NCI-H510A treated with DMSO at 0.1 percent for 48 hours (cell line): ENCODE measurements at regions not wholly inside any gene's neighbourhood (a gene's known extent, or its start where the extent isn't known, plus 50 kb on each side); places are given as distances from the start of the nearest gene placed in this dataset.
"Not testable (repeated sequence)": the region's sequence is repeated elsewhere in the genome, so short reads cannot be mapped to it uniquely, and the experiment has no call there.

Experiments
- DNase-seq: peaks from one replicate; lab custom pipeline; 2025; lab: John Stamatoyannopoulos, UW

DNA sequence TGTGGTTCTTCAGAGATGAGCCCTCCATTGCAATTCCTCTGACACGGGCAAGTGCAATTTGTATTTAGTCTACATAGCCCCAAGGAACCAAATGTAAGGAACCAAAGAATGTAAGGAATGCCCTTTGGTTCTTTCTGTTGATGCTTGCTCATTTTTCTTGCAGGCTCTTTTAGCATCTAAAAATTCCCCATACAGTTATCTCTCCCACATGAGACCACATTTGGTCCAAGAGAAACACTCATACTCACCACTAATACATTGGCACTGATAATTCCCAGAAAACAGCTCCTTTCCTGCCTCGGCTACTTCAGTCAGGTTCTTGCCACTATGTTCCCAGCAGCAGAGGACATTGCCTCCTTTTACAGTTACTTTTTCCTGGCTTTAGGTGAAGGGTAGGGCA lies 332.6 kb downstream of the AEBP2 start:
- no peak for DNase-seq

DNA sequence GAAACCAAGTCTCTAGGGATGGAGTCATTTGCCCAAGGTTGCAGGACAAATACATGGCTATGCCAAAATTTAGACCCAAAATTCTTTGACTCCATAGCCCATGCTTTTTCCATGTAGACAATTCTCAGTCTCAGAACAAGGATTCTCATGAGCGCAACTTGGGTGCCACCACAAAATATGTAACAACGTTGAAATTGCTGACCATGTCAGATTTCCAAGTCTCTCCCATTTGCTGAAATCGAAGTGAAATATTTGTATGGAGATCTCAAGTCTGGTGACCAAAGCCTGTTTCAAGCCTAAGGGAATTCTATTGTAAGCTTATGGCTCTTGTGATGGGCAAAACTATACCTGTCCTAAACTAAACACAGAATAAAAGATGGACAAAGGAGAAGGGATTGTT lies 333.5 kb downstream of the AEBP2 start:
- no peak for DNase-seq

DNA sequence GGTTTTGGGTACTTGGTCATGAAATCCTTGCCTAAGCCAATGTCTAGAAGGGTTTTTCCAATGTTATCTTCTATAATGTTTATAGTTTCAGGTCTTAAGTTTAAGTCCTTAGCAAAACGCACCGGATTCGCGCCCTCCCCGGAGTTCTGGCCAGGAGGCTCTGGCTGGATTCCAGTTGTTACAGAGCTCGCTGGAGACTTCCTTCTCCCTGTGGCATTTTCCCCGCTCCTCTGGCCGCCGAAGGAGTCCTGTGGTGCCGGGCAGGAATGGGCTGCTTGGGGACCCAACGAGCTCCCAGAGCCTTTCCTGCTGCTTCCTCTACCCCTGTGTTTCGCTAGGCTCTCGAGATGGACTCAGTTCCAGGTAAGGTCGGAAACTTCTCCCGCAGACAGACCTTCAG lies 335.9 kb downstream of the AEBP2 start:
- no peak for DNase-seq

DNA sequence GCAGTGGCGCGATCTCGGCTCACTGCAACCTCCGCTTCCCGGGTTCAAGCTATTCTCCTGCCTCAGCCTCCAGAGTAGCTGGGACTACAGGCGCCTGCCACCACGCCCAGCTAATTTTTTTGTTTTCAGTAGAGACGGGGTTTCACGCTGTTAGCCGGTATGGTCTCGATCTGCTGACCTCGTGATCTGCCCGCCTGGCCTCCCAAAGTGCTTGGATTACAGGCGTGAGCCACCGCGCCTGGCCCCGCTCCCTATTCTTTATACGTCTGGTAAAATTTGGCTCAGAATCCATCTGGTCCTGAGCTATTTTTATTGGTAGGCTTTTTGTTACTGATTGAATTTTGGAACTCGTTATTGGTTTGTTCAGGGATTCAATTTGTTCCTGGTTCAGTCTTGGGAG lies 336.7 kb downstream of the AEBP2 start:
- DNase-seq, result not testable (repeated sequence)

DNA sequence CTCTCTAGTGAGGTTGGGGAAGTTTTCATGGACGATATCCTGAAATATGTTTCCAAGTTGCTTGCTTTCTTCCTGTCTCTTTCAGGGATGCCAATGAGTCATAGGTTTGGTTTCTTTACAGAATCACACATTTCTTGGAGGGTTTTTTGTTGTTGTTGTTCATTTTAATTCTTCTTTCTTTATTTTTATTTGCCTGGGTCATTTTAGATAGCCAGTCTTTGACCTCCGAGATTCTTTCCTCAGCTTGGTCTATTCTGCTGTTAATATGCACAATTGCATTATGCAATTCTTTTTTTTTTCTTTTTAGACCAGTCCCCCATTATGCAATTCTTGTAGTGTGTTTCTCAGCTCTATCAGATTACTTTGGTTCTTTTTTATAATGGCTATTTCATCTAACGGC lies 338.9 kb downstream of the AEBP2 start:
- DNase-seq, result no peak

DNA sequence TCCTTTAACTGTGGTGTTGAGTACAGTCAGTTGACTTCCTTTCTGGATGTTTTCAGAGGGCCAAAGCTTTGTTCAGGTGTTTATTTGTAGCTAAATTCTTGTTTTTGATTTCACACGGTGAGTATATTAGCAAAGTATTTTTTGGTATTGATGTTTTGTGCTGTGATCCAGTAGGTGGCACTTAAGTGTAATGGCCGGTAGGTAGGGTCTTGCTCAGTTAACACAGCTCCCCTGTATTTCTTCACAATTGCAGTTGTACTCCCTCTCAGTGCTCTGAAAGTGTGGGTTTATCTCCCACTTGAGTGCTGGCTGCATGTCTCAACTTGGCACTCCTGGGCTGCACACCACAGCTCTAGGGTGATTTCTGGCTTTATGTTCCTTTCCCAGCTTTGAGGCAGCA lies 339.5 kb downstream of the AEBP2 start:
- no peak for DNase-seq

DNA sequence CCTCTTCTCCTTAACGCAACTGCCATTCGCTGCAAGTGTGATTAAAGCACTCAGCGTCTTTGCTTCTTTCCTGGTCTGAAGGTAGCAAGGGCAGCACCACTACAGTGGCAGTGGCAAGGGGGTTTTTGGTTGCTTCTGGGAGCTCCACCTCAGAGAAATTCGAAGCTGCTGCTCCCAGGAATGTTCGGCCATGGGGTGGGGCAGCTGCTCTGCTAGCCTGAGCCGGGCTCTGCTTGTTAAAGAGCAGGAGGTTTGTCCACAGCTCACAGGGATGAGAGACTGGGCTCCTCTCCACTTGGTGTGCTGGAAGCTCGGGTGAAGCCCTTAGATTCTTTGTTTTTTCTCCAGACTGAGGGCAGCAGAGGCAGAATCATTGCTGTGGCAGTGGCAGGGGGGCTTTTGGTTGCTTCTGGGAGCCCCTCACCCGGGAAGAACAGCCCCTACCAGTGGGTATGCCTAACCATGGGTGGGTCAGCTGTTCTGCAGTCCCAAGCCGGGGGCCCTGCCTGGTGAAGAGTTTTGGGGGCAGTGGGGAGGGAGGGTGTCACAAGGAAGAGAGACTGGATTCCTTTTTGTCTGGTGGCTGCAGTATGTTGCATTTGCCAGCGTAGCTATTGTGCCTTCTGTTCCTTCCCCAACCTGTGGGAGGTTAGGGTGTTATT lies 340.2 kb downstream of the AEBP2 start:
- no peak for DNase-seq

DNA sequence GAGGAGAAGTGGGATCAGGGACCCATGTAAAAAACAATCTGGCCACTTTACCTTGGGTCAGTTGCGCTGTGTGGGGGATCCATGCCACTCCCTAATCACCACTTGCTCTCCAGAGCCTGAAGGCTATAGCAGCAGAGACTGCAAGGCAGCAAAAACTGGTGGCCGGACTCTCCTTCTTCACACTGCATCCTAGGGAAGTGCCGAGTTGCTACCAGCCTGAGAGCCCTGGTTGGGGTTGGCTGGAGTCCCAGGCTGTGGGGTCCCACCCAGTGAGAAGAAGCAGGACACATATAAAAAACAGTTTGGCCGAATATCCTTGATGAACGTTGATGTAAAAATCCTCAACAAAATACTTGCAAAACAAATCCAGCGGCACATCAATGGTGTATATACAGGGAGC lies 341.2 kb downstream of the AEBP2 start:
- DNase-seq, result no peak

DNA sequence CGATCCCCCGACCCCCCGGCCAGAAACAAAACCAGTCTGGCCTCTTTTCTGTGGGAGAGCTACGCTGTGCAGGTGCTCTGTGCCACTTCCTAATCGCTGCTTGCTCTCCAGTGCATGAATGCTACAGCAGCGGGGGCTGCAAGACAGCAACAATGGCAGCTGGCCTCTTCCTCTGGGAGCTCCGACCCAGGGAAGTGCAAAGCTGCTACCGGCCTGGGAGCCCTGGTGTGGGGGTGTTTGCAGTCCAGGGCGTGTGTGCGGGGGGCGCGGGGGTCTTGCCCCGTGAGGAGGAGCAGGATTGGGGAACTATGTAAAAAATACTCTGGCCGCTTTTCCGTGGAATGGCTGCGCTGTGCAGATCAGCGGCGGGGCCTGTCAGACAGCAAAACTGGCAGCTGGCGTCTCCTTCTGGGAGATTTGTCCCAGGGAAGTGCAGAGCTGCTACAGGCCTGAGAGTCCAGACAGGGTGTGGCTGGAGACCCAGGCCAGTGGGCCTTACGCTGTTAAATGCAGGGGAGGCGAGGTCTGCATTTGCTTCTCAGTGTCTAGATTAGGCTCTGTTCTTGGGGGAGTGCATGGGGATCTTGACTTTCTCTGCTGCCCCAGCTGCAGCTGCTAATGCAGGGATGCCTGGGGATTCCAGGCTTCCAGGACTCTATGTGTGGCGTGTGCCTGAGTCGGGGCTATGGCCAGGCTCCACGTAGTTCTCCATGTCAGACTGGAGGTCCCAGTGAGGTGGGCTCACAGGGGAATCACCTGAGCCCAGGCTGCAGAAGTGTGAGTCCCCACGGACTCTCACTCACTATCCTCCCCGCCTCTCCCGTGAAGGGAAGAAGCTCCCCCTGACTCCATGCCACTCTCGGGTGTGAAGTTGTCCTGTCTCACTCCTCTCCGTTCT lies 344.5 kb downstream of the AEBP2 start:
- DNase-seq, result peak; percentile 52

DNA sequence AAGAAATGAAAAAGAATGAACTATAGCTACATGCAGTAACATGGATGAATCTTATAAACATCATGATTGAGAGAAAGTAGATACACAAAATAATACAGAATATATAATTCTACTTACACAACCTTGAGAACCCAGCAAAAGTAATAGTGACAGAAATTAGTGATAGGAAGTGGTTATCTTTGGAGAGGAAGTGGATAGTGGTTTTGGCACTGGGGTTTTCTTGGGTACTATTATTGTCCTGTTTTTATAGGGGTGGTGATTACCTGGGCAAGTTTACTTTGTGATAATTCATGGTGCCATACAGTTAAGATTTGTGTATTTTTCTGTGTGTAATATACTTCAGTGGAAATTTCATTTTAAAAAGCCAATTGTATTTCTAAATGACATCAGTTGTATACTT lies 352.7 kb downstream of the AEBP2 start:
- no peak for DNase-seq

DNA sequence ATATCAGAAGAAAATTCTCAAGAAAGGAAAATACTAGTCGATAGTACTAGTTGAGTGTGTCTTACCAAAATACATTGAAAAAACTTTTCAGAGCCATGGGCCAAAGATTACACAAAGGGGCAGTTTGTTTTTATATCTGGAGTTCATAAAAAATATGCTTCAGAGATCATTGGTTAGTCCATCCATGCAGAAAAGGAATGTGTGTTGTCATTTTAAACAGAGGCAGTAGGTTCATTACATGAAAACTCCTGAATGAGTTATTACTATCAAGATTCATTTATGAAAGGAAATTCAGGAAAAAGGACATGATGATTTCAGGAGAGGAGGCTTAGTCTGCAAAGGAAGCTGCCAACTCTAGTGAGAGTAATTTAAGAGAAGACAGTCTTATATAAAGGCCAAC lies 354.8 kb downstream of the AEBP2 start:
- no peak for DNase-seq

DNA sequence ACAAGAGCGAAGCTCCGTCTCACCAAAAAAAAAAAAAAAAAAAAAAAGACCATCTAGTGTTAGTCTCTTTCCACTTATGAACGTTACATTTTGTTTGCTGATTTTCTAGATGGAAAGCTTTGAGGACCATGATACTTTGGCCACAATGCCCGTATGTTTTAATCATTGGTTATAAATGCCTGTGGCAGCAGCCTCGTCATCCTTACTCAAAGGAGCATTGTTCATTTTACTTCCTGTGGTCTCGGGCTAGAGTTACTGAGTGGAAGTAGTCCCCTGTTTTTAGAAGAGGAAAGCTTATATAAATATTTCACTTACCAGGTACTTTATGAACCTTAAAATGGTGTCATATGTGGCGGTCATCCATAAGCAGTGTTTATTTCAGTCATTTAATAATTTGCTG lies 359.9 kb downstream of the AEBP2 start:
- DNase-seq, result no peak

DNA sequence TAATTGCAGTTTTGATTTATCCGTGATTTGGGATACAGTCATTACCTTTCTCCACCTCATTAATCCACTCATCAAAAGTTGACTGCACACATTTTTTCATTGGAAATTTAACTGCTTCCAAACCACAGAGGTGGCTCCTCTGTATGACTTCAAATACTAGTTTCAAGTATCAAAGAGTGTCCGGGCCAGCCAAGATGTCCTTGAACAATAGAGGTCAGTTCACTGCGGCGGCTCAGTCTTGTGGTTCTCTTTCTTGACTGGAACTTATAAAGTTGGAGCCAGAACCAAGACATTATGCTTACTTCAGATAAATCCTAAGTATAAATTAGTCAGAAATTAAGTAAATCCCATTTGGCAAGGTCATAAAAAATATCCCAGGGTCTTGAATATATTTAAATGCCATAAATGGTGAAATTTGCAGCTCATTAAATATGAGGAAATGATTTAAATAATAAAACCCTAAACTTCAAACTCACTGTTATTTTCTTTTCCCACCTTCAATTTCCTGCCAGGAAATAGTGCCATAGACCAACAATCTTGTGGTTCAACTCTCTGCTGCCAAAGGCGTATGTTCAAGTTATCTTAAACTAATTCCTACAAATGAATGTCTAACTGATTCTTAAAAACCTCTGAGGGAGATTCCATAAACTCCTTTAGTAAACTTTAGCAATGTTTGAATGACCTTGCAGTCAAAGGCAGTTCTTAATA lies 360.8 kb downstream of the AEBP2 start:
- DNase-seq, result no peak

DNA sequence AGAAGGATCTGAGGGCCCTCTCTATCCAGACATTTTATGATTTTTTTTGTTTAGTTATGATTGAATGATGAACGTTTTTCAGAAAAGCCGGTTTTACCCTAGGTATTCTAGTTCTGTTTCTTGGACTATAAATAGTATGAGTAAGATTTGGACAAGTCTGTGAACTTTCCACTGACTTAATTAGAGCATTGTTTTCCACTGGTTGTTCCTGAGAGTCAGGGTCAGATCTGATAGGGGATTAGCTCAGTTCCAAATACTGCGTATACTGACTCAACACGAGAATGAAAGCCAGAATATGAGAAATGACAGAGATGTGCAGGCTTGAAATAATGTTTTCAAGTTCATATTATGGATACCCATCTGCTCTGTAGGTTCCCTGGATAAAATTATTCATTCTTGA lies 361.6 kb downstream of the AEBP2 start:
- no peak for DNase-seq

DNA sequence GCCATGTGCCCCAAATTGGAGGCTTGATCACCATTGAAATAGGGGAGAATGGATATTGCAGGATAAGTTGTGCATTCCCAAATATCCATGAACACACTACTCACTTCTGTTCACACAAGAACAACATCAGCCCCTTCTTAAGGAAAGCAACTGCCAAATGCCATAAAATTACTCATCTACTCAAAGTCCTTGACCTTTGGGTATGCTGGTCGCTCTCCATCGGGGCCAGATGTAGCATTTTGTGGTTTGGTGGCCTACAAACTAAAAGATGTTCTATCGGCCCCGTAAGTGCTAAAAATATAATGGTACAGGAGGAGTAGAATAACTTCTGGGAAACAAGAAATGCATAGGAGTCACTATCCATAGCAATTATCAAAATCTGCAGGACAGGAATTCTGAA lies 362.6 kb downstream of the AEBP2 start:
- no peak for DNase-seq

DNA sequence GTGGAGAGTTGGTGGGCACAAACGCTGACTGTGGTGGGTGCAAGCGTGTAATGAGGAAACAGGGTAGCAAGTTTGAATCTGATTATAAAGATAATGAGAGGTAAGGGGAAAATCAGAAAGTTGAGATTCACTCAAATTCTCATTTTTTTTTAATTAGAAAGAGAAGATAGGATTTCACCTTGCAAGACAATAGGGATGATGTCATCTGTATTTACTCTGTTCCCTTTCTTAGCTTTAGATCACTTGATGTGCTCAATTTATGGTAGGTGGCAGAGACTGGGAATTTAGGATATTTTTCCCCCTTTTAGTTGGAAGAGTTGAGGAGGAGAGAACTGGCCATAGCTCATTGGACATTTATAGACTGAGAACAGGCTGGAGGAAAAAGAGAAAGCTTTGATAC lies 363.6 kb downstream of the AEBP2 start:
- no peak for DNase-seq

DNA sequence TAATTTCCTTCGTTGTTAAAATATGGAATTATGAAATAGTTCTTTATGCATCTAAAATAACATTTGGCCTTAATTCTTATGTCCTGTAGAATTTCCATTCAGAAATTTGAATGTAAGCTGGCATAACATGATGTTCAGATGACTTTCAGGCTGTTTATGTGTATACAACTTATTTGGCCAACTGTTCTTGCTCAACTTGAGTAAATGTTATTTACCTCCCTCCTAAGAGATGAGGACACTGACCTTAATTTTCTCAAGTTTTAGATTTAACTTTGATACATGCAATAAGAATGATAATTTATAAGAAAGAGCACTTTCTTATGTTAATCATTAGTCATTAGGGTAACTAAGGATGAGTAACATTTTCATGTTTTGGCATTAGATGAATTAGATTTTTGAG lies 365.4 kb downstream of the AEBP2 start:
- no peak for DNase-seq

DNA sequence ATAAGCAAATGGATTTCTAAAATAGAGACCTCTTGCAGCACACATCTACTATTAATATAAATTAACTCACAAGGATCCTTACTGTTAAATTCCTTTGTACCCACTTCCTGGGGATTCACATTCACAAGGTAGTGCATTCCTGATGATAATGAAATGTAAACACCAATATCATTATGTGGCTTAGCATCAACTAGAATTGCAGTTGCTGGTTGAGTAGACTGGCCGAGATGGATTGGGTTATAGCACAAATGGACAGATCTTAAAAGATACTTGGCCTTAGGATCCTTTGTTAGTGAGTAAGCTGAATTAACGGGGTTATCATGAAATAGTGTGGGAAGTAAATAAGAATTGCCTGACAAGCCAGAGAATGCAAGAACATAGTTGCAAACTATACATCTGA lies 369.1 kb downstream of the AEBP2 start:
- no peak for DNase-seq

DNA sequence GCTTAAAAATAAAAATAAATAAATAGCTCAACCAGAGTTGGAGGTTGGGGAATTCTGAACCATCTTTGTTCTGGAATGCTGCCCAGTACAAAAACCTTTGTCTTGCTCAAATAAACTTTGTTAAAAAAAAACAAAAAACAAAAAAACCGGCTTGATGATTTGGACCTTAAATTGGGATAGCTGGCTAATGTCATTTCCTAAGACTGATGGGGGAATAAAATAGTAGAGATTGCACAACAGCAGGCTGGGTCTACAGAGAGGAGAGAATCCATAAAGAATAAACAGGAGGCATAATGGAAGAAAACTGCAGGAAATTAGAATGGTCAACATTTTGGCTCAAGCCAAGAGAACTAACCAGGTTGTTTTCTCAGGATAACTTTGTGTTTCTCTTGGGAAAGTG lies 370.9 kb downstream of the AEBP2 start:
- no peak for DNase-seq

DNA sequence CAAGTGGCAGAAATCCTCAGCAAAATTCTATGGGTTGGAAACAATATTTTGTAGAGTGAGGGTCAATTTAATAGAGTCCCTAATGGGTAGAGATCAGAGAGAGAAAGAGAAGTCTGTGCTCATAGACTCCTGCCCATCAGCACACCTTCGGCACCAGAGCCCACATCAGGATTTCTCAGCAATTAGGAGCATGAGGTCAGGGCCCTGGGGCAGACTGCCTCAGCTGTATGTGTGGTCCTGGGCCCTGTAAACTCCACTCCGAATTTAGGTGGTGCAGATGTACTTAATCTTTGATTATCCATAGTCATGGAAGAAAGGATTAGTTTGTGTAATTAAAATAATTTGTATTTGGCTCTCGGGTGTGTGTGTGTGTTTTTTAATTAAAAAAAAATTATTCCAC lies 372.6 kb downstream of the AEBP2 start:
- DNase-seq, result no peak

DNA sequence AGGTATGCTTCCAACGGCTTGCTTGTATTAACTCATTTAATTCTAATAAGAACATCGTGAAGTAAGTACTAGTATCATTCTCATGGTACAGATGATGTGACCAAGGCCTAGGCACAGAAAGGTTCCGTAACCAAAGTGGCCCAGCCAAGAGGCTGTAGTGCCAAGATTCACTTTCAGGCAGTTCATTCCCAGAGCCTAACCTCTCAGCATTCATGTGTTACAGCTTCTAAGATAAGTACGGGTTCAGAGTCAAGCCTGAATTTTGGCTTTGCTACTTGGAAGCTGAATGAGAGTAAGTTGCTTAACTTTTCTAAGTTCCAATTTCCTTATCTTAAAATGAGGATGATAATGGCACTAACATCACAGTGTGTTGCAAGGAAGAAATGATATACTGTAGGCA lies 379.9 kb downstream of the AEBP2 start:
- no peak for DNase-seq

DNA sequence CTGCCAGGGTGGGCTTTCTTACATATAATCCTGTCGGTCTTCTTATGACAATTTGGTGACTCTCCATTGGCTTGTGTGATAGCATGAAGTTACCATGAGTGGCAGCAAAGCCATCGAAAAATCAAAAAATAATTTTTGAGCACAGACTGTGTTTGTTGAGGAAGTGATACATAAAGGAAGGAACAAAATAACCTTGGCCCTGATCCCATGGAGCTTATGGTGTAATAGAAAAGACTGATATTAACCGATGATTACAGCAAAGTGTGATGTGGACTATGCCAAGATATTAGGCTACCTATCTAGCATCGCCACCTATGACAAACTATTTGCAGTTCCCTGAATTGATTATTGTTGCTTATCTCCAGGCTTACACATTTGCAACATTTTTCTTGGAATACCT lies 383.2 kb downstream of the AEBP2 start:
- DNase-seq, result no peak

DNA sequence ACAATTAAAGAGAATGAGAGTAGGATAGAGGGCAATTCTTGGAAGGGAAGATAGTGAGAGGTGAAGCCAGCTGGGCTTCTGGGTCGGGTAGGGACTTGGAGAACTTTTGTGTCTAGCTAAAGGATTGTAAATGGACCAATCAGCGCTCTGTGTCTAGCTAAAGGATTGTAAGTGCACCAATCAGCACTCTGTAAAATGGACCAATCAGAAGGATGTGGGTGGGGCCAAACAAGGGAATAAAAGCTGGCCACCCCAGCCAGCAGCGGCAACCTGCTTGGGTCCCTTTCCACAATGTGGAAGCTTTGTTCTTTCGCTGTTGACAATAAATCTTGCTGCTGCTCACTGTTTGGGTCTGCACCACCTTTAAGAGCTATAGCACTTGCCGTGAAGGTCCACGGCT lies 384.0 kb downstream of the AEBP2 start:
- DNase-seq, result not testable (repeated sequence)
